ENCODE measurements at regions not wholly inside any gene's neighbourhood (a gene's known extent, or its start where the extent isn't known, plus 50 kb on each side); places are given as distances from the start of the nearest gene placed in this dataset.
"Not testable (repeated sequence)": the region's sequence is repeated elsewhere in the genome, so short reads cannot be mapped to it uniquely, and the experiment has no call there.

- no peak for DNase-seq (ENCODE audit: low spot score)
Measured at GRCh38 chr6:154637392-154637791, 95.8 kb upstream of the SCAF8 start.

DNA sequence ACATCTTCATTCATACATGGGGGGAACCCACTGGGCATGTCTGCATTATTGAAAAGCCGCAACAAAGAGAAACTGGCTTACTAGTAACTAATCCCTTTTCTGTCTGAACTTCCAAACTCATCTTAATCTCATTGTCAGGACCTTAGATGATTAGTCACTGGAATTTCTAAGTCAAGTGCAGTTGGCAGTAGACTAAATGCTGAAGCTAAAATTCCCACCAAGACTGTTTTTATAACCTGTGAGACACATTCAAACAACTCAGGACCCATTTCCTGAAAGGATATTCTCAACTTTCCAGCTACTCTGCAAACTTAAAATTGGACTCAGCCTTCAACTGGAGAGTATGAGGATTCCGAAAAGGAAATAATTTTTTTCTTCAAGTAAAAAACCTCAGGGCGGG lies 94.8 kb upstream of the SCAF8 start:
- DNase-seq (ENCODE audit: low spot score): no peak

- DNase-seq (ENCODE audit: low spot score): not testable (repeated sequence)
Measured at GRCh38 chr6:154639196-154639595, 94.0 kb upstream of the SCAF8 start.

- DNase-seq (ENCODE audit: low spot score): no peak
Measured at GRCh38 chr6:154648188-154648887, 84.9 kb upstream of the SCAF8 start.

- DNase-seq (ENCODE audit: low spot score): no peak
Measured at GRCh38 chr6:154648888-154649205, 84.4 kb upstream of the SCAF8 start.

DNA sequence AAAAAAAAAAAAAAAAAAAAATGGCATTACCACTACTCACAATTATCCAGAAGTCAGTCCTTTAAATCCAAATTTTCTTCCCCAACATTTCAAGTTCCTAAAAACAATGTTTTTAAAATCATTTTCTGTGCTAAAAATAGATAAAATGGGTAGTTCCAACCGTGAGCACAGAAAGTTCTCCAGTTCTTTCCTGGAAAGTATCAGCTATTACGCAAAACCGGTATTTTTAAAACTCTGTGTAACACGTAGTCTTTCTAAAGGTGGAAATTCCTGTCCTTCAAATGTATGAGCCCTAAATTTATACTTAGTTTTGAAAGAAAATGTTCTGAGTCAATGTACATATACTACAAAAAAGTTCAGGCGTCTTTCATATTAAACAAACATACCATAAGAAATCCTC lies 83.5 kb upstream of the SCAF8 start:
- DNase-seq (ENCODE audit: low spot score): no peak

GRCh38 chr6:154650351-154650750 lies 82.9 kb upstream of the SCAF8 start:
- no peak for DNase-seq (ENCODE audit: low spot score)

DNA sequence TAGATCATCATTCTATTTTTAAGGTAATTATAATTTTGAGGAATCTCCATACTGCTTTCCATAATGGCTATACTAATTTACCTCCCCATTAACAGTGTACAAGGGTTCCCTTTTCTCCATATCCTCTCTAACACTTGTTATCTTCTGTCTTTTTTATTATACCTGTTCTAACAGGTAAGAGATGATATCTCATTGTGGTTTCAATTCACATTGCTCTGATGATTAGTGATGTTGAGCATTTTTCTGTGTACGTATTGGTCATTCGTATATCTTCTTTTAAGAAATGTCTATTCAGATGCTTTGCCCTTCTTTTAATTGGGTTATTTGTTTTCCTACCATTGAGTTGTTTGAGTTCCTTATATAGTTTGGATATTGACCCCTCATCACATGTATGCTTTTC lies 81.6 kb upstream of the SCAF8 start:
- DNase-seq (ENCODE audit: low spot score): no peak

- DNase-seq (ENCODE audit: low spot score): no peak
Measured at GRCh38 chr6:154653385-154653784, 79.8 kb upstream of the SCAF8 start.

GRCh38 chr6:154653853-154654252 lies 79.4 kb upstream of the SCAF8 start:
- no peak for DNase-seq (ENCODE audit: low spot score)

DNA sequence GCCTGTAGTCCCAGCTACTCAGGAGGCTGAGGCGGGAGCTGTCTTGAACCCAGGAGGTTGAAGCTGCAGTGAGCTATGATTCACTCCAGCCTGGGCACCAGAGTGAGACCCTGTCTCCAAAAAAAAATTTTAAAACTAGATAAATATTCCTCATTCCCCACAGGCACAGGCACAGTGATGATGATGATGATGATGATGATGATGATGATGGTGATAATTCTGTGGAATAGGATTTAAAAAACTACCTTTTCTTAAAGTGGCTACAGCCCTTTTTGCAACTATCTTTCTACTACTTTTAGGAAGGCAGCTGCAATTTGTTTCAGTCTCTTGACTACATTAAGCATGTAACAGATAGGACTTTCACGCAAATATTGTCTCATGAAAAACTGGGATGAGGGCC lies 76.6 kb upstream of the SCAF8 start:
- no peak for DNase-seq (ENCODE audit: low spot score)

DNA sequence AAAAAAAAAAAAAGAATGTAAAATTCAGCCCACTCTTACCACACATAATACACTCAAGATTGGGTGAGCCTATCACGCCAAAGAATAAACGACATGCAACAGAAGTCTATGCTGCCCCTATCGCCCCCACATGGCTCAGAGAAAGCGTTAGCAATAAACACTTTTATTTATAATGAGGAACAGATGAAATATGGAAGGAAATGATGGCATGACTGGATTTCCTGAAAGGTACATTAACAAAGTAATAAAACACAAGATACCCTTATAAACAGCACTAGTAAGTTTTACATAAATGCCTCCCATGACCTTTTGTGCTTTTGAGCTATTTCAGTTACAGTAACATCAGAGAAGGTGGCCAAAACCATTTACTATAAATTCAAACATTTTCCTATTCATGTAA lies 71.4 kb upstream of the SCAF8 start:
- no peak for DNase-seq (ENCODE audit: low spot score)

DNA sequence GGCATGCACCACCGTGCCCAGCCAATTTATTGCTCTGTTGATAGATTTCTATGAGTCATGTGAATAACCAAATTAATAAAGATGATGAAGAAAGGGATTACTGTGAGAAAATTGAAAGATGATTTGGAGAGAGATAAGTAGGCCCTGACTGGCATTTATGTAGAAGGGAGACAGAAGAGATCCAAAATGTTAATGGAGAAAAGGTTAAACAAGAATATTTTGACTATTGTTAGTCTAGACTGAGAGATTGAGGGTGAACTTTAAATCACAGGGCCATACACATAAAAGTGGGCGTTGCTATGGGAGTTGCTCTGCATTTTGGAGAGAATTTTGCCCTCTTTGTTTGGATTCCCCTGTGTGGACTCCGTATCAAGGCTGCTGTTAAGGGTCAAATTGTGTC lies 68.9 kb upstream of the SCAF8 start:
- DNase-seq (ENCODE audit: low spot score): no peak

DNA sequence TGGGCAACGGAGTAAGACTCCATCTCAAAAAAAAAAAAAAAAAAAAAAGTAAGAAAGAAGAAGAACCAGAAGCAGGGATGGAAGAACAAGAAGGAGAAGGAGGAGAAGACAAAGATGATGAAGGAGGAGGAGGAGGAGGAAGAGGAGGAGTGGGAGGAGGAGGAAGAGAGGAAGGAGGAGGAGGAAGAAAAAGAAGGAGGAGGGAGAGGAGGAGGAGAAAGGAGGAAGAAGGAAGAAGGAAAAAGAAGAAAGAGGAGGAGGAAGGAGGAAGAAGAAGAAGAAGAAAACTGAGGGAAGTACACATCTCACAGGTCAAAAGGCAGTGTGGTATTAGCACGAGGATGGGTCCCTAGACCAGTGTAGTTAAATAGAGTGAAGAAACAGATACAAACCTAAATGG lies 65.1 kb upstream of the SCAF8 start:
- DNase-seq (ENCODE audit: low spot score): no peak

DNA sequence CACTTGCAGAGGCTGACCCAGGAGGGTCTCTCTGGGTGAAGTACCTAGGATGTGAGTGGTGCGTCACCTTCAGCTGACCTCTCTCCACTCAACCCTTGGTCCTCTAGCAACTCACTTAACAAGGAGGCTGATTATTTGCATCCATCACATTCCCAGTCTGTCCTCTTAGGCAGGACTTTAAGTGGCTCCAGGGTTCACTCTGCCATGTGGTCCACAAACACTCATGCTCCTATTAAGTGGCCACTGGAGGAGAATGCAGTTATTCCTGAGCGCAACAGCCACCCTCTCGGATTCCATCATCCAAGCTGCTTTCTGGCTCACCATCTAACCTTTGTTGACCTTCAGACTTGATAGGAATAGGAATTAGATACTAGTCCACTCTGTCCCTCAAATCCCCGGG lies 61.1 kb upstream of the SCAF8 start:
- no peak for DNase-seq (ENCODE audit: low spot score)

DNA sequence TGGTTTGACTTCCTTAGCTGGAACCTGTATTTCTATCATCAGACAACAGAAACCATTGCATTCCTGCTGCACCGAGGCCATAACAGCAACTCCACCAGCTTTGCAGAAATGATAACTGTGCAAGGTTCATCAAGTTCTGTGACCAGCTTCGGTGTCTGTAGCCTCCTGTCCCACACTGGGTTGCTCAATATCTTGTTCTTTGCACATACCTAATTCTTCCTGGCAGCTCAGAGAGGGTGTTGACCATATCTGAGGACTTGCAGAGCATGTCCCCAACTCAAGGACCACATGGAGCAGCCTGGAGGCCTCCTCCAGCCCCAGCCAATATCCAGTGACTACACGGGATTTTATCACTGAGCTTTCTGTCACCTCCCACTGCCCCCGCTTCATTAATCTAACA lies 59.3 kb upstream of the SCAF8 start:
- DNase-seq (ENCODE audit: low spot score): no peak

DNA sequence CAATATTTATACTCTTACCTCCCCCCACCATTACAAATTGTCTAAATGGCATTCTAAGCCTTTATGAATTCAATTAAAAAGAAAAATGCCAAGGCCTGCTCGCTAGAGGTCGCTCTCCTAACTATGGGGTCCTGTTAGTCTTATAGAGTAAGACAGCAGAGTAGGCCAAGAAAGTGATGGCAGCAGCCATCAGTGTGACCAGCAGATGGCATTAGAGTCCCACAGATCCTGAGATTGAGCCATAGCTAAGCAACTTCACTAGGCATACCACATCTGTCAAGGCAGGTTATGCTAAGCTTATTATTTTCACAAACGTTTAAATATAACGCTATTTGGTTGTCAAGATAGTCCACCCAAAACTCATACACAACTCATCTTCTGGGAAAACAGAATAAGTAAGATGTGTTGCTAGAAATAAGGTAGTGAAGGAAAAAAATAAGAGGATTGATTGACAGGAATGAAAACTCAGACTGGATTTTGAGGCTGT lies 57.6 kb upstream of the SCAF8 start:
- DNase-seq (ENCODE audit: low spot score): peak; percentile 85

GRCh38 chr6:154682633-154683125 lies 50.5 kb upstream of the SCAF8 start:
- DNase-seq (ENCODE audit: low spot score): no peak

Measured in left forelimb (tissue), 1 donor.